ENCODE measurements at regions not wholly inside any gene's neighbourhood (a gene's known extent, or its start where the extent isn't known, plus 50 kb on each side); places are given as distances from the start of the nearest gene placed in this dataset.
A peak's percentile ranks its signal among the peaks of the same experiment; 100 is the strongest.
"Not testable (repeated sequence)": the region's sequence is repeated elsewhere in the genome, so short reads cannot be mapped to it uniquely, and the experiment has no call there.

DNA sequence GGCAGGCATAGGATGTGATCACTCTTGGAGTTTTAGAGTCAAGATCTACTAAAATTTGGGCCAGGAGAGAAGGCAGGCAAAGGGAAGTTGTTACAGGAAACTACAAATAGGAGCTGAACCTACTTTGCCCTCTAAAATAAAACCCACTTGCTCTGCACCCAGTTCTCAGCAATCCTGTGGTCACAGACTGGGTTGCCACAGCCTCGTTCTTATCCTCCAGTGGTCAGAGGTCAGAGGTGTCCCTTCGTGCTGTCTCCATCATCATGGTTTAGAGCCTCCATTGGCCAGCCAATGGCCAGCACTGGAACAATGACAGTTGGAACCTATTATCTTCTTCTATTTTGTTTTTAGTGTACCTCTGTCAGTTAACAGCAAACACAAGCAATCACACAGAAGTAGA, 90.7 kb upstream of the TNP1 start:
- no peak for DNase-seq (ENCODE audit: low read depth, low spot score)

DNA sequence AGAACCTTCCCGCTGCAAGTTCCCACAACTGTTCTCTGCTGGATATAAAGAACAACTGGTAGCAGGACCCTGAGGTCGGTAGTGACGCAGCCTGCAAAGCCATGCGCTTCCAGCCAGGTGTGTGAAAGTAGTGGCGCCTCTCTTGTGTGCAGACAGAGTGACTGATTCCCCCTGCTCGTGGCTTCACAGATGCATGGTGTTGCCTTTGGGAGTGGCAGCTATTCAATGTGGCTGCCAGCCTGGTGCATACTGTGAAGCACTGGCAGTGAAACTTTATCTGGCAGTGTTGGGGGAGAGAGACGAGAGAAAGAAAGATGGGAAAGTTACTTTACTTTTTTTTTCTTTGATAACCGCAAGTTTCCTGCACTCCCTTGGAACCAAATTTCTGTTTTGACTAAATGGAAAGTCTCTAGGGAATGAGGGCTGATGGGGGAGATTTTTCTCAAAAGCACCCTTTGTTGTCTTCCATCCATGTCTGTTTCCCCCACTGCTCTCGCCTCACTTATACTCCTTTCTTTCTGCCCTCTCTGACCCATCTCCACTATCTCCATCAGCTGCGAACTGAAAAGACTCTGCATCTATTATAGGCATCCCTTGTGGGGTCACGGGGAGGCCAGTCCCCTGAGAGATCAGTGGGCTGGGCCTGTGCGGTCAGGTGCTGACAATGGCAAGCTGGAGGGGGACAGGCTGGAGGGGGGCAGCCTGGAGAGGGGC, 90.0 kb upstream of the TNP1 start:
- DNase-seq (ENCODE audit: low read depth, low spot score) = no peak

DNA sequence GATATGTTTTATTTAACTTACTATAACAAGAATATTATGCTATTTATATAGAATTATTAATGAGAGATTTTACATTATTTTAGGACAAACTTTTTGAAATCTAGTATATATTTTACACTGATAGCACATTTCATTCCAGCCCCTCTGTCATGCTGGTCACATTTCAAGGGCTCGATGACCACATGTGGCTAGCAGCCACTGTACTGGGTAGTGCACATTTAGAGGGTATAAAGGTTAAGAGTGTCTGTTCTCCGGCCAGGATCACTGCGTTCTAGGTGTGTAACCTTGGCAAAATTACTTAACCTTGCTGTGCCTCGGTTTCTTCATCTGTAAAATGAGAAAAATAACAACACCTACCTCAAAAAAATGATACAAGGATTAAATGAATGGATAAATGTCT, 87.2 kb upstream of the TNP1 start:
- no peak for DNase-seq (ENCODE audit: low read depth, low spot score)

- no peak for DNase-seq (ENCODE audit: low read depth, low spot score)
Observed at GRCh38 chr2:216944733-216945132, 84.9 kb upstream of the TNP1 start.

DNA sequence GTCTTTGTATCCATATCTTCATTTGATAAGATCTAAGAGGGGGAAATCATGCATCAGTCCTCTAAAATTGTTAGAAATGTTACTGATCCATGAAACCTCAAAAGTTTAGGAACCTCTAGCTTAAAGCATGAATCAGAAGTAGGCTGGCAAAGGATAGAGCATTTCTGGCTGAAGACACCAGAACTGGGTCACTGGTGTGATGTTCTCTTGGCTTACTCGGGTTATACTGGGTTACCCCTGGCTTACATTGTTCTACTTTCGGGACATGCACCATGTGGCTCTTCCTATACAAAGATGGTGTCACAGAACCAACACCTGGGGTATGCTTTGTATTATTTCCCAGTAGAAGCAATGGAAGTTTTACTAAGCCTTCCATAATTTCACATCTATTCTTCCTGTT, 83.2 kb upstream of the TNP1 start:
- no peak for DNase-seq (ENCODE audit: low read depth, low spot score)

DNA sequence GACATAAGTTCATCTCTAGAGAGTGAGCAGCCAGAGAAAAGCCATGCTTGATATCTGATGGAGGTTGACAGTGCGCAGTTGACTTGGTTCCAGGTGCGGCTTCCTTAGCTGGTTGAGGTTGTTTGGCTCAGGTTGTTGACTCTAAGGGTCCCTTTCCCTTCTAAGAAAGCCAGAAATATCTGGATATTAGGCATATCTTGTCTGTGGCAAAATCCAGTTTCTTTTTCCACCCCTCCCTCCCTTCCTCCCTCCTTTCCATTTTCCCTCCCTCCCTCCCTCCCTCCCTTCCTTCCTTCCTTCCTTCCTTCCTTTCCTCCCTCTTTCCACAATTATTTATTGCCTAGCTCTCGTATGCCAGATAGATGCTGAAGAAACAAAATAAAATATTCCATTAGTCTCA, 82.6 kb upstream of the TNP1 start:
- no peak for DNase-seq (ENCODE audit: low read depth, low spot score)

GRCh38 chr2:216942016-216942415, 82.2 kb upstream of the TNP1 start:
- DNase-seq (ENCODE audit: low read depth, low spot score) = no peak

DNA sequence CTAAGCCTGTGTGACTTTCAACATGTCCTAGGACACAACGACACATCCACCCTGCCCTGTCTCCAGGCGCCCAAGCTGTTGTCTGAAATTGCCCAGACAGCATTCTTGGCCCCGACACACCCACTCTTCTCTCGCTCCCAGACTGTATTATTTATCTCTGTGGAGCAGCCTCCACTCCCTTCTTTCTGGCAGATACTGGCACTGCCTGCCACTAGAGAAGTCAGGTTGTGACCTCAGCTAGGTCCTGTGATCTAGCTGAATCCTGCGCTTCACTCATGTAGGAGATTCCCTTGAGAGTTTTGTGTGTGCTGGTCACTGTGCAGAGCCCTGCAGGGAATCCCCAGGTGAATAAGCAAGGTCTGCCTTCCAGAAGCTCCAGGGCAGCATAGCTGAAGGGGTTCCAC, 77.1 kb upstream of the TNP1 start:
- DNase-seq (ENCODE audit: low read depth, low spot score) = no peak

DNA sequence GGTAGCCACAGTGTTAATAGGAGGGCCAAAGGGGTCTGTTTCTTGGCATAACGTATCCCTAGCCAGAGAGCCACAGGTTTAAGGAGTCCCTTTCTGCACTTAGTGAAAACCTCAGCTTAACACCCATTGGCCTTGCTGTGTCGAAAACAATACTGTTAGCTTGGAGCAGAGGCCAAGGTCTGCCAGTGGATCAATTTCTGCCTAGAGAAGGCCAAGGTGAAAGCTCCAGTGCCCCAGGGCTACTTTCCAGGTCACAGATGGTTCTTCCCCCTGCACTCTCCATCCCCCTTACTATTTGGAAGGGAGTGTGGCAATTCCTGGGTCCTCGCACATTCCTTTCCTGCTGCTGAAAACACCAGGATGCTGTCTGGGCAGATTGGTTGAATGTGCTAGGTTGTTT, 74.8 kb upstream of the TNP1 start:
- DNase-seq (ENCODE audit: low read depth, low spot score) = no peak

DNA sequence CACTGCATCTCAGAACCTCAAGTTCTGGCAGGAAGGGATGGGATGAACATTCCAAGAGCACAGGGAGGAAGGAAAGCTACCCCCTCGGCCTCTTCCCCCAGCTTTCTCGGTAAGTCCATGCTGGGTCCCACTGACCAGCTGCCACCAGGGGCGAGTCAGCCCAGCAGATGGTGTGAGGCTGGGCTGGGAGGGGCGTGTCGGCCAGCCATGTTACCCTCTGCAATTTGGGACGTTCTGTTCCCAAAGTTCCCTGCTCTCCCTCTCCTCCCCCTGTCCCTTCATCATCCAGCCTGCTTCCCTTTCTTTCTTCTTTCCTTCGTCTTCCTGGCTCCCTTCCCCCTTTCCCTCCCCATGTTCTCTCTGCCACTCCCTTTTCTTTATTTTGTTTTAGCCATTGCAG, 74.3 kb upstream of the TNP1 start:
- DNase-seq (ENCODE audit: low read depth, low spot score) = no peak

DNA sequence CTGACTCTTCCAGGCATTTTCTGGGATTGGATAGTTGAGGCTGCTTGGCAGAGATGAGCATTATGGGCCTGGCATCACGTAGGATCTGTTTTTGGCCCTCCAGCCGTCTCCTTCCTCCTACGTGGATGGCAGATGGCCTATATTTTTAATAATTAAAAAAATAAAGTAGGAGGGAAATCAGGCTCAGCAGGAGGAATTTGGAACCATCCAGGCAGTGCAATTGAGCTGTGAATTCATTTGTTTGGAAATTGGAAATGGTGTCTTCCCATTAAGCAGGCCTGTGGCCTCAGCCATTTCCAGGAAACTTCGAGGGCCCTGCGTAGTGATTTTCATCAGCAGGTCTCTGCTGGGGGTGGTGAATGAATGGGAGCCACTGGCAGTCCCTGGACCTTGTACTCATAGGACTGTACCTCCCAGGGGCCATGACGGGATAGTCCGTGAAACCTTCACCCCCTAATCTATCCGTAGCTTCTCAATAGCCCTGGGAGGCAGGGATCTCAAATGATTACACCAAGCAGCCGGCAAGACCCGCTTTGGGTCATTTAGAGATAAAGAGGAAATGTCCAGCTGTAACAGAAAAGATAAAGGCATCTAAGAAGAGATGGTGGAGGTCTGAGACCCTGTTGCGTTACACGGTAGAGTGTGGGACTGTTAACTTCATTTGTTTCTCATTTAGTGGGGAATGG, 73.1 kb upstream of the TNP1 start:
- DNase-seq (ENCODE audit: low read depth, low spot score) = no peak

DNA sequence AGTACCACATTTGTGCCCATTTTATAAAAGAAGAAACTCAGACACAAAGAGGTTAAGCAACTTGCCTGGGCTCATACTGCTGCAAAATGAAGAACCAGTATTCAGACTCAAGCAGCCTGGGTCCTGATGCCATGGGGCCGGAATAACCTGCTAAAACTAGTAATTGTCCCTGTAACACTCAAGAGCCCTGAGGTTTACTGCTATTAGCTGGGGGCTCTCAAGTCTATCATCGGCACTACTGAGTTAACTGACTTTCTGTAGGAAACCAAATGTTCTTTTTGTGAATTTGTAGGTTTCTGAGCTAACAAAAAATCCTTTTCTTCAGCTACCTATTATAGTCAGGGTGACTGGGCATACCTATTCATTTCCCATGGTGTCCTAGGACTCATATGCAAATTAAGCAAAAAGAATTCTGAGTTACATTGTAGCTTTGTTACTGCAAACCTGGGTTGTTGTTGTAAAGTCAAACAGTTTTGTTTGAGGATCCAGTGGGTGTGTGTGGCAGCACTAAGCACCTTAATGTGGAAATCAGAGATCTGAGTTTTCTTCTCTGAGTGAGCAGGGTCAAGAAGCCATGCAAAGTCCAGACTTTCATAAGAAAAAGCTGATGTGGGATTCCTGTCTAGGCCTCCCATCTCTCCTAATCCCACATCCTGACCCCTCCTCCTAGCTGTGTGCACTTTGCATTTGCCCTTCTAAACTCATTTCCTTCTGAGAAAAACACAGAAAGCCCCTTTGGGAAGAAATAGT, 72.4 kb upstream of the TNP1 start:
- no peak for DNase-seq (ENCODE audit: low read depth, low spot score)

DNA sequence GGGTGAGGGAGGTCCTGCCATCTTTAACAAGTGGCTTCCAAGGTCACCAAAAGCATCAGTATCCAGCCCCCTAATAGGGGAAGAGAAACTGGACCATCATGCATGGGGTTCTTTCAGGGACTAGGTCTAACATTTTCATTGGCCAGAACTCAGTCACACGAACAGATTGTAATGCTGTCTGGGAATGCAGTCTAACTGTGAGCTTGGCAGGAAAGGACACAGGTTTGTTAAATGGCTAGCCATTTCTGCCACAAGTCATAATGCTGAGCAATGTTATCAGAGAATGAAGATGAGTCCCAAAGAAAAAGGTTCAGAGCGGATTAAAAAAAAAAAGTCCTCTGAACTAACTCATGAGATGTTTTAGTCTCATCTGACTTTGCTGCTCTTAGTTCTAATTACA, 70.9 kb upstream of the TNP1 start:
- DNase-seq (ENCODE audit: low read depth, low spot score) = no peak

DNA sequence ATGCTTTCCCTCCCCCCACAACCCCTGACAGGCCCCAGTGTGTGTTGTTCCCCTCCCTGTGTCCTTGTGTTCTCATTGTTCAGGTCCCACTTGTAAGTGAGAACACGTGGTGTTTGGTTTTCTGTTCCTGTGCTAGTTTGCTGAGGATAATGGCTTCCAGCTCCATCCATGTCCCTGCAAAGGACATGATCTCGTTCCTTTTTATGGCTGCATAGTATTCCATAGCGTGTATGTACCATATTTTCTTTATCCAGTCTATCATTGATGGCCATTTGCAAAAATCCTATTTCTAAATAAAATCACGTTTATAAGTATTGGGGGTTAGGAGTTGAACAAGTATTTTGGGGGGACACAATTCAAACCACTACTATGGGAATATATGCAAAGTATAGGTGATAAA, 69.5 kb upstream of the TNP1 start:
- DNase-seq (ENCODE audit: low read depth, low spot score) = not testable (repeated sequence)

- no peak for DNase-seq (ENCODE audit: low read depth, low spot score)
Observed at GRCh38 chr2:216927163-216927562, 67.3 kb upstream of the TNP1 start.

DNA sequence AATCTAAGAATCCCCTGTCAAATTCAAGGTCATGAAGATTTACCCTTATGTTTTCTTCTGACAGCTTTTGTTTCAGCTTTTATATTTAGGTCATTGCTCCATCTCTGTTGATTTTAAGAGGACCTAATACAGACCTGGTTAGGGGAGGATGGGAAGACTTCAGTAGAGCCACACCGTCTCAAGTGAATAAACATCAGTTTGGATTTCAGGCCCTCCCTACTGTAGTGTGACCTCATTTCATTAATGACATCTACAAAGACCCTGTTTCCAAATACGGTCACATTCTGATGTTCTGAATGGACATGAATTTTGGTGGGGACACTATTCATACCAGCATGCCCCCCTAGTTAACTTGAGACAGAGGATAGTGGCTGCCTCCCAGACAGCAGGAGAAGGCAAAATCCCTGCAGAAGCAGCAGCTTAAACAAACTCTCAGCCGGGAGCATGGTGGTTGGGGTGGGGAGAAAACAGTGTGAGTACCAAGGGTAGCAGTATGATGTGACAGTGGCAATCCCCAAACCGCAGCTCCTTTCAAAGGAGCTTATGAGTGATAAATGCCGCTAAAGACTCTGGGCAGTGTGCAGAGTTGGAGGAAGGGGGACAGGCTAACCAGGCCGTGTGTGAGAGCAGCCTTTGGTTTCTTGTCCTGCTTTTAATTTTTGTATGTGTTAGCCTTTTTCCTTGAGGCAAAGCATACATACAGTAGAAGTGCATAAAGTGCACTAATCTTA, 65.9 kb upstream of the TNP1 start:
- peak; percentile 14 for DNase-seq (ENCODE audit: low read depth, low spot score)

- no peak for DNase-seq (ENCODE audit: low read depth, low spot score)
Observed at GRCh38 chr2:216925006-216925405, 65.1 kb upstream of the TNP1 start.

DNA sequence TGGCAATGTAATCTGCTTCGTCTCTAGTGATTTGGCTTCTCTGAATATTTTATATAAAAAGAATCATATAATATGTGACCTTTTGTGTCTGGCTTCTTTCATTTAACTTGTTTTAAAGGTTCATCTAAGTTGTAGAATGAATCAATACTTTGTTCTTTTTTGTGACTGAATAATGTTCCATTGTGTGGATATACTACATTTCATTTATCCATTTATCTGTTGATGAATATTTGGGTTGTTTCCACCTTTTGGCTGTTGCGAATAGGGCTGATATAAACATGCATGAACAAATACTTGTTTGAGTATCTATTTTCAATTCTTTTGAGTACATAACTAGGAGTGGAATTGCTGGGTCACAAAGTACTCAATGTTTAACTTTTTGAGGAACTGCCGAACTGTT, 63.8 kb upstream of the TNP1 start:
- DNase-seq (ENCODE audit: low read depth, low spot score) = no peak

DNA sequence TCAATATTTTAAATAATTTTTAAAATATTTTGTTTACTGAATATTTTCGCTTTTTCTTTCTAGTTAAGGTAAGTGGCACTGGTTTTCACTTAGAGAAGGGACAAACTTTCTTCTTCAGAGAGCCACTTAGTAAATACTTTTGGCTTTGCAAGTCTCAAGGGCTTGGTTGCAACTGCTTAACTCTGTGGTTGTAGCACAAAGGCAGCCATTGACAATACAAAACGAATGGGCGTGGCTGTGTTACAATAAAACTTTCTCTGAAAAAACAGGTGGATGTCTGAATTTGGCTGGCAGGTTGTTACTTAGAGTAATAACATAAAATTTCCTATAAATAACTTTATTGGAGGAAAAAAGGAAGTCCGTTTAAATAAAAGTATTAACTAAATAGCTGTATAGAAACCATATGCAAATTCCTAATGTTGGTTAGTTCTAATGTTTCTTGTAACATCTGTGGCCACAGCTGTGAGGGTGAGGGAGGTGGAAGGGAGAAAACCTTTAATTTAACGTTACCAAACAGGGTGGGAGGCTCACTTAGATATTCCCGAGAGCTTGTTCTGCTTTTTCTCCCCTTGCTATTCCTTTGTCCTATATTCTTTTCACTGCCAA, 62.4 kb upstream of the TNP1 start:
- no peak for DNase-seq (ENCODE audit: low read depth, low spot score)

GRCh38 chr2:216920937-216921456, 61.1 kb upstream of the TNP1 start:
- DNase-seq (ENCODE audit: low read depth, low spot score) = no peak

DNA sequence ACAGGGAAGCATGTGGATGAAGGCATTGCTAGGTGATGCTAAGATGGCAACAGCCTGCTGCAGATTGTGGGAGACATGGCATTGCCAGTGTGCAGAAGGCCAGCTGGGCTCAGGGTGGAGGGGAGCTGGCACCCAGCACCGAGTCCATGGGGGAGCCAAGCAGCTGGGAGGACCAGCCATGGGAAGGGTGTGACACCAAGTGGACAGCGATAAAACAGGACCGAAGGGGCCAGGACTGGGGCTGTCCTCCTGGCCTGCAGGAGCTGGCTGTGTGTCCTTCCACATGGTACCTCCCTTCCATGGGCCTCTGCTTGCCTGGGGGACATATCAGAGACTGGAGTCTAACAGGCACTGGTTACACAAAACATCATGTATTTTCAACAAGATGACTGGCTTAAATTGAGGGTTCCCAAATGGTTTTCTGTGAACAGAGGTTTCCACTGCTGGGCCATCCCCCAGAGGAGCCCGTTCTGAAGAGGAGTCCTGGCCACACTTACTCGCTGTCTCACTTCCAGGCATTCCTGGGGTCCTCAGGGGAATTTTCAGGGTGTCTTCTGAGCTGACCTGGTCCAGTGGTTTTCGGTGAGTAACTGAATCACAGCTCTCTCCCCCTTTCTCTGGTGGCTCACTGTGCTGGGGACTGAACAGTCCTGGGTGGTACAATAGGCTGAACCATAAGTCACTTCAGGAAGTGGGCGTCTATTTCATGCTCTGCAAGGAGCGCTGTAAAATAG, 60.4 kb upstream of the TNP1 start:
- no peak for DNase-seq (ENCODE audit: low read depth, low spot score)

Data from astrocyte of the hippocampus (primary cell).